ENCODE measurements at regions not wholly inside any gene's neighbourhood (a gene's known extent, or its start where the extent isn't known, plus 50 kb on each side); places are given as distances from the start of the nearest gene placed in this dataset.

GRCh38 chr11:15635521-15635920, 520.8 kb downstream of the INSC start:
- no peak for DNase-seq (ENCODE audit: low read depth in 1 of 2, low spot score in 1 of 2)
- TF ChIP-seq JUND (IDR thresholded peaks at IDR 0.05; ENCODE audit: low read depth), result no peak
- in situ Hi-C loops (cut with HindIII; ENCODE audit: low pct_unique_long_range_greater_than_20kb, low sequenced_read_pairs), result no loop called here

DNA sequence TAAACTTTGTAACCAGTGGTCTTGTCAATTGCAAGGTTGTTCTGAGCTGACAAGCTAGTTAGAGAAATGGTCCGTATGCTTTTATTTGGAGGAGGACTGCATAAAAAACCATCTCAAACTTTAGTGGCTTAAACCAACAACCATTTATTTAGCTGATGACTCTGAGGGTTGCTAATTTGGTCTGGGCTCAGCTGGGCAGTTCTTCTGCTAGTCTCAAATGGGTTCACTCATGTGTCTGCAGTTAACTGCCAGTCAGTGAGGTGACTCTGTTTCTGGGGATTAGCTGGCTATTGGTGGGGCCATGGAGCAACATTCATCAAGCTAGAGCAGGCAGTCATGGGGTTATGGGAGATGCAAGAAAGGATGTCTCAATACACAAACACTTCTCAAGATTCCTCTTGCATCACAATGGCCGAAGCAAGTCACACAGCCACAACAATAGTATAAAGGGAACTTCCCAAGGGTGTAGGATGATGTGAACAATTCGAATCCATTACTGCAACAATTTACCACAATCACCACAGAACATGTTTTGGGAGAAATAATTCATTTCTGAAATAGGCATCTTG, 521.9 kb downstream of the INSC start:
- DNase-seq (ENCODE audit: low read depth in 1 of 2, low spot score in 1 of 2), result no peak
- in situ Hi-C loops (cut with HindIII; ENCODE audit: low pct_unique_long_range_greater_than_20kb, low sequenced_read_pairs), result no loop called here
- TF ChIP-seq JUND (IDR thresholded peaks at IDR 0.05; ENCODE audit: low read depth), result no peak

- in situ Hi-C loops (cut with HindIII; ENCODE audit: low pct_unique_long_range_greater_than_20kb, low sequenced_read_pairs), result no loop called here
- no peak for DNase-seq (ENCODE audit: low read depth in 1 of 2, low spot score in 1 of 2)
- TF ChIP-seq JUND (IDR thresholded peaks at IDR 0.05; ENCODE audit: low read depth), result no peak
Measured at GRCh38 chr11:15638386-15638787, 523.7 kb downstream of the INSC start.

- no peak for TF ChIP-seq JUND (IDR thresholded peaks at IDR 0.05; ENCODE audit: low read depth)
- in situ Hi-C loops (cut with HindIII; ENCODE audit: low pct_unique_long_range_greater_than_20kb, low sequenced_read_pairs), result no loop called here
- no peak for DNase-seq (ENCODE audit: low read depth in 1 of 2, low spot score in 1 of 2)
Measured at GRCh38 chr11:15640318-15640717, 525.6 kb downstream of the INSC start.

DNA sequence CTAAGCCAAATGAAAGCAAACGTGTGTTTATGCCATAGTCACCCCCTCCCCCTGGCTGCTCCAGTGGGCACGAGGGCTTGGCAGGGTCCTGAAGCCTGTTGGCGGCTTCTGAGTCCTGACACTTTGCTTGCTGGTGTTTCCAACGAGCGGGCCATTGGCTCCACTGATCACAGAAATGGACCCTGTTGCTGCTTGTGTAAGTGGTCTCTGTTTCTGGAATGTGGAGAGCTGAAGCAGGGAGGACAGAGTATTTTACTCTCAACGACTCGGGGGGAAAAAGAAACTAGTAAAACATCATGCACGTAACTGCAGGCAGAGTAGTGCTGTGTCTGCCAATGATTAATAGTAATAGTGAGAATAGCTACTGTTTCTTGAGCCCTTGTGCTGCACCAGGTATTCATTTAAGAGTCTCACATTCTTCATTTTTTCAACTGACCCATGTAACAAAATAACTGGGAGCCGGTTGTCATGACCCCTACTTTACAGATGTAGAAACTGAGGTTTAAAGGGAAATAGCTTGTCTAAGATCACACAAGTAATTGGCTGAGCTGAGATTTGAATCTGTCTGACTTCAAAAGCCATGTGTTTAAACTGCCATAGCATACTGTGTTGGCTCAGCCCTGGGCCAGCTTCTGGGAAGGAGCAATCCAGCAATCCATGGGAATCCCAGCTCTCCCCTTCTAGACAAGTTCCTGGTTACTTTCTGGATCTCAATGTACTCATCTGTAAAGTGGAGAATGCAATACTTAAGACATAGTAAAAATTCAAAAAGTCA, 526.7 kb downstream of the INSC start:
- no peak for DNase-seq (ENCODE audit: low read depth in 1 of 2, low spot score in 1 of 2)
- in situ Hi-C loops (cut with HindIII; ENCODE audit: low pct_unique_long_range_greater_than_20kb, low sequenced_read_pairs), result no loop called here
- no peak for TF ChIP-seq JUND (IDR thresholded peaks at IDR 0.05; ENCODE audit: low read depth)

- in situ Hi-C loops (cut with HindIII; ENCODE audit: low pct_unique_long_range_greater_than_20kb, low sequenced_read_pairs), result no loop called here
- DNase-seq (ENCODE audit: low read depth in 1 of 2, low spot score in 1 of 2), result no peak
- TF ChIP-seq JUND (IDR thresholded peaks at IDR 0.05; ENCODE audit: low read depth), result no peak
Measured at GRCh38 chr11:15645201-15645600, 530.5 kb downstream of the INSC start.

- no peak for TF ChIP-seq JUND (IDR thresholded peaks at IDR 0.05; ENCODE audit: low read depth)
- in situ Hi-C loops (cut with HindIII; ENCODE audit: low pct_unique_long_range_greater_than_20kb, low sequenced_read_pairs), result no loop called here
- DNase-seq (ENCODE audit: low read depth in 1 of 2, low spot score in 1 of 2), result no peak
Measured at GRCh38 chr11:15649371-15650104, 534.8 kb downstream of the INSC start.

DNA sequence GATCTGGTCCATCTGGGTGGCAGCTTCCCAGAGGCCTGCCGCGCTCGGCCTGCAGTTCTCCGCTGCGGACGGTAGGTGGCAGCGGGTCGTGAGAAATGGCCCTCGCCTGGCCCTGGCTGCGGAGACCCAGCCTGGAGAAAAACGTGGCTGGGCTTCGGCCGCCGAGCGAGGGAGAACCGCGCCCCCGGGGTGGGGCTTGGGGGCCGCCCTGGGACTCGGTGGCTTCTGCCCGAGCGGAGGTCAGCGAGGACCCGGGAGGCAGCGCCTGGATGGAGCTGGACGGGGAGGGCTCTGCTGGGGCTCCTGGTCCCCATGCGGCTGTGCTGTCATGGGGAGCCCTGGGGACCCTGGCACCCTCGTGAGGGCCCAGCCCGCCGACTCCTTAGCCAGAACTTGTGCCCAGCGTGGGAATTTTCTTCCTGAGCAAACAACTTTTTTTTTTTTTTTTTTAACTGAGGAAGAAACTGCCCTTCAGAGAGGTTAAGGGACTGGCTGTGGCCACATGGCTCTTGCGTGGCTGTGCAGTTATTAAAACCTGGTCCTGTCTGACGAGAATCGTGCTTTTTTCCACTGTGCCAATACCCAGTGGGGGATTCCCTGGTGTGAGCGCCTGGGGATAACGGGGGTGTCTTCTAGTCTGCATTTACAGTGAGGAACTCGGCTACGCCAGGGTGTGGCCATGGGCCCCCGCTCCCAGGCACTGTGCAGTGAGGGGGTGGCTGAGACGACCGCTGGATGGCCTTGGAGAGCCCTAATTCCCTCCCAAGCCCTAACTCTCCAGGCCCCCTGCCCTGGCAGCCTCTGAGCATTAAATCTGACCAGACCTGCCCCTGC, 535.6 kb downstream of the INSC start:
- no peak for TF ChIP-seq JUND (IDR thresholded peaks at IDR 0.05; ENCODE audit: low read depth)
- peak; percentile 51 to 89 for DNase-seq (ENCODE audit: low read depth in 1 of 2, low spot score in 1 of 2)
- in situ Hi-C loops (cut with HindIII; ENCODE audit: low pct_unique_long_range_greater_than_20kb, low sequenced_read_pairs), result no loop called here

GRCh38 chr11:15651033-15651432, 536.3 kb downstream of the INSC start:
- no peak for TF ChIP-seq JUND (IDR thresholded peaks at IDR 0.05; ENCODE audit: low read depth)
- in situ Hi-C loops (cut with HindIII; ENCODE audit: low pct_unique_long_range_greater_than_20kb, low sequenced_read_pairs), result no loop called here

GRCh38 chr11:15651816-15652215, 537.1 kb downstream of the INSC start:
- TF ChIP-seq JUND (IDR thresholded peaks at IDR 0.05; ENCODE audit: low read depth), result no peak
- in situ Hi-C loops (cut with HindIII; ENCODE audit: low pct_unique_long_range_greater_than_20kb, low sequenced_read_pairs), result no loop called here
- no peak for DNase-seq (ENCODE audit: low read depth in 1 of 2, low spot score in 1 of 2)

More at GRCh38 chr11:15651033-15651432, 536.3 kb downstream of the INSC start:
- no peak for DNase-seq (ENCODE audit: low read depth in 1 of 2, low spot score in 1 of 2)

DNA sequence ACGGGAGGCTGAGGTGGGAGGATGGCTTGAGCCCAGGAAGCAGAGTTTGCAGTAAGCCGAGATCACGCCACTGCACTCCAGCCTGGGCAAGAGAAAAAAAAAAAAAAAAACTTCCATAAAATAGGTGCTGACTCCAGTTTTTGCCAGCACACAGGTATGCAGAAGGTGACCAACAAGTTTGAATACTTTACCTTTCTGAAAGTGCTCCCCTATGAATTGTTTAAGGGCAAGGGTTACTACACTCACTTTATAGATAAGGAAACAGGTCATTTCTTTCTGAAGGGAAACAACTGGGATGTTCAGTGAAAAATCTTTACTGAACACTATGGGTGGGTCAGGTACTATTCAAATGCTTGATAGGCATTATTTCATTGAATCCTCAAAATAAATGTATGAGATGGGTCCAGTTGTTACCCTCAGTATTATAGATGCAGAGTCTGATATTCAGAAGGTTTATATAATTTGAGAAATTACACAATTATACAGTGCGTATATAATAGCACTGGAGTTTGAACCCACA, 538.5 kb downstream of the INSC start:
- DNase-seq (ENCODE audit: low read depth in 1 of 2, low spot score in 1 of 2), result no peak
- in situ Hi-C loops (cut with HindIII; ENCODE audit: low pct_unique_long_range_greater_than_20kb, low sequenced_read_pairs), result no loop called here
- no peak for TF ChIP-seq JUND (IDR thresholded peaks at IDR 0.05; ENCODE audit: low read depth)

DNA sequence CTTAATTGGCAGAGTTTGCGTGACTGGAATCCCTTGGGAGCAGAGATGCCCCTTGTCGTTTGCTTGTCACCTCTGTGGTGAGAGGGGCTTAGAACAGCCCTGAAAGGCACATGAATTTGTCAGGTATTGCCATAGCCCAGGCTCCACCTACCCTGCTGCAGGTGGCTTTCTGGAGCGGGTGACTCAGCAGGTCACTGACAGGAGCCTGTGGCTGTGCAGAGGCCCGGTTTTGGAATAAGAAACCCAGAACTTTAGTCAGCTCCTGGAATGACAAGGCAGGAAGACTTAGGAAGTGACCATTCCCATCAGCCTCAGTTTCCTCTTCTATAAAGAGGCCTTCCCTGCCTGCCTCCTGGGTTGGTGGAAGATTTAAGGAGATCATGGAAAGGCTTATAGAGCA, 539.7 kb downstream of the INSC start:
- TF ChIP-seq JUND (IDR thresholded peaks at IDR 0.05; ENCODE audit: low read depth), result no peak
- no peak for DNase-seq (ENCODE audit: low read depth in 1 of 2, low spot score in 1 of 2)
- in situ Hi-C loops (cut with HindIII; ENCODE audit: low pct_unique_long_range_greater_than_20kb, low sequenced_read_pairs), result no loop called here
